IMR-90 (cell line): ENCODE measurements at regions not wholly inside any gene's neighbourhood (a gene's known extent, or its start where the extent isn't known, plus 50 kb on each side); places are given as distances from the start of the nearest gene placed in this dataset.

Experiments used
- ATAC-seq: fragments of 200-7000 bp; cut with Tn5 transposase; 2 replicates; pipeline ENCODE4 v1.9.1; 2020; ENCODE audit warnings: low read depth, mild to moderate bottlenecking, moderate library complexity
- BruUV-seq: library from RNA; stranded (reverse); fragments of 400-500 nt; replicated peaks from 2 replicates; lab custom pipeline; 2021; lab: Mats Ljungman, UMichigan
- CTCF ChIA-PET: fragments of 300-600 bp; formaldehyde crosslinking; extraction: SDS; loops from one replicate; lab custom pipeline; 2021; ENCODE audit warnings: antibody characterized with exemption; lab: Yijun Ruan, JAX
- POLR2A ChIA-PET: fragments of 300-600 bp; sonication (Branson Sonifier 250); formaldehyde crosslinking; loops from one replicate; lab custom pipeline; 2022; ENCODE audit warnings: antibody characterized with exemption; ENCODE audit not compliant: unreplicated experiment; lab: Charles Lee
- DNase-seq: peaks from one replicate; pipeline ENCODE4 v3.0.0; 2013
- H2AFZ ChIP-seq: replicated peaks from 2 replicates; pipeline ENCODE3; 2013; ENCODE audit warnings: low read length, mild to moderate bottlenecking; ENCODE audit not compliant: poor library complexity
- H2AK5ac ChIP-seq: 2 replicates; pipeline ENCODE4 v1.6.1; 2013; ENCODE audit warnings: low read depth, low read length, inconsistent platforms
- H2AK9ac ChIP-seq: replicated peaks from 2 replicates; pipeline ENCODE3; 2013; ENCODE audit warnings: mild to moderate bottlenecking, low read depth, low read length, moderate library complexity; ENCODE audit not compliant: poor library complexity
- H2BK120ac ChIP-seq: 2 replicates; pipeline ENCODE4 v1.6.1; 2013; ENCODE audit warnings: low read depth, low read length, inconsistent platforms
- H2BK15ac ChIP-seq: 3 replicates; pipeline ENCODE4 v1.6.1; 2013; ENCODE audit warnings: low read depth, low read length, inconsistent platforms
- H2BK20ac ChIP-seq: 2 replicates; pipeline ENCODE4 v1.6.1; 2013; ENCODE audit warnings: low read depth, mild to moderate bottlenecking, inconsistent platforms, low read length, moderate library complexity
- H2BK5ac ChIP-seq: 2 replicates; pipeline ENCODE4 v1.6.1; 2013; ENCODE audit warnings: mild to moderate bottlenecking, low read depth, low read length, inconsistent platforms; ENCODE audit not compliant: poor library complexity, severe bottlenecking
- H3K14ac ChIP-seq: replicated peaks from 2 replicates; pipeline ENCODE4 v1.6.1; 2013; ENCODE audit warnings: low read depth, low read length, inconsistent platforms
- H3K18ac ChIP-seq: 2 replicates; pipeline ENCODE4 v1.6.1; 2013; ENCODE audit warnings: low read depth, low read length, control low read depth
- H3K23ac ChIP-seq: 2 replicates; pipeline ENCODE4 v1.6.1; 2013; ENCODE audit warnings: low read depth, low read length, inconsistent platforms
- H3K27ac ChIP-seq: 2 replicates; pipeline ENCODE4 v1.5.1; 2013; ENCODE audit warnings: mild to moderate bottlenecking, control low read depth, low read length; ENCODE audit not compliant: insufficient read depth
- H3K27me3 ChIP-seq: 2 replicates; pipeline ENCODE4 v1.6.1; 2013; ENCODE audit warnings: low read length; ENCODE audit not compliant: control insufficient read depth, insufficient read depth
- H3K36me3 ChIP-seq: 2 replicates; pipeline ENCODE4 v1.6.1; 2013; ENCODE audit warnings: low read length, mixed read lengths; ENCODE audit not compliant: control insufficient read depth, insufficient read depth
- H3K4ac ChIP-seq: 2 replicates; pipeline ENCODE4 v1.6.1; 2013; ENCODE audit warnings: low read depth, low read length, inconsistent platforms
- H3K4me1 ChIP-seq: 2 replicates; pipeline ENCODE4 v1.6.1; 2013; ENCODE audit warnings: low read length, mixed read lengths; ENCODE audit not compliant: control insufficient read depth, insufficient read depth
- H3K4me2 ChIP-seq: 2 replicates; pipeline ENCODE4 v1.6.1; 2013; ENCODE audit warnings: low read depth, mild to moderate bottlenecking, control low read depth, low read length, moderate library complexity
- H3K4me3 ChIP-seq: 2 replicates; pipeline ENCODE4 v1.5.1; 2013; ENCODE audit warnings: low read depth, mild to moderate bottlenecking, control low read depth, low read length, moderate library complexity; ENCODE audit not compliant: insufficient read depth
- H3K56ac ChIP-seq: 2 replicates; pipeline ENCODE4 v1.6.1; 2013; ENCODE audit warnings: low read length, inconsistent platforms; ENCODE audit not compliant: insufficient read depth; ENCODE audit errors: extremely low read depth
- H3K79me1 ChIP-seq, 2 experiments: 2 replicates each; pipeline ENCODE4 v1.6.1; 2013; ENCODE audit warnings: low read length in 2 of 2, inconsistent platforms in 1 of 2, low read depth in 1 of 2
- H3K9ac ChIP-seq: 2 replicates; pipeline ENCODE4 v1.6.1; 2013; ENCODE audit warnings: low read depth, low read length, control low read depth
- H3K9me1 ChIP-seq: 2 replicates; pipeline ENCODE4 v1.6.1; 2013; ENCODE audit warnings: low read length, inconsistent platforms; ENCODE audit not compliant: insufficient read depth
- H3K9me3 ChIP-seq: 2 replicates; pipeline ENCODE4 v1.6.1; 2013; ENCODE audit warnings: low read length; ENCODE audit not compliant: control insufficient read depth, insufficient read depth
- H4K20me1 ChIP-seq: 2 replicates; pipeline ENCODE4 v1.6.1; 2013; ENCODE audit warnings: low read length, inconsistent platforms; ENCODE audit not compliant: insufficient read depth
- H4K5ac ChIP-seq: 2 replicates; pipeline ENCODE4 v1.6.1; 2013; ENCODE audit warnings: mild to moderate bottlenecking, low read depth, low read length, control low read depth
- H4K8ac ChIP-seq, 2 experiments: 2 replicates each; pipeline ENCODE4 v1.6.1; 2013; ENCODE audit warnings: low read depth in 2 of 2, low read length in 2 of 2, control low read depth in 1 of 2, inconsistent platforms in 1 of 2
- H4K91ac ChIP-seq: 2 replicates; pipeline ENCODE4 v1.6.1; 2013; ENCODE audit warnings: low read depth, low read length, inconsistent platforms; ENCODE audit not compliant: insufficient read depth
- CEBPB ChIP-seq: IDR thresholded peaks from 2 replicates; pipeline ENCODE4 v1.6.1; 2012; ENCODE audit warnings: low read depth, low read length, improper control_type of control experiment
- MAFK ChIP-seq: IDR thresholded peaks from 2 replicates; pipeline ENCODE4 v1.6.1; 2012; ENCODE audit warnings: low read depth, low read length, improper control_type of control experiment
- POLR2A ChIP-seq: IDR thresholded peaks from 2 replicates; pipeline ENCODE4 v1.6.1; 2012; ENCODE audit warnings: mild to moderate bottlenecking, low read depth, low read length
- RAD21 ChIP-seq: IDR thresholded peaks from 2 replicates; pipeline ENCODE4 v1.6.1; 2012; ENCODE audit warnings: low read length, improper control_type of control experiment
- RCOR1 ChIP-seq: IDR thresholded peaks from 2 replicates; pipeline ENCODE4 v1.6.1; 2012; ENCODE audit warnings: mild to moderate bottlenecking, low read length, improper control_type of control experiment; ENCODE audit not compliant: insufficient replicate concordance
- SMC3 ChIP-seq: fragments of 150-350 bp; IDR thresholded peaks from 2 replicates; pipeline ENCODE4 v1.6.1; 2016; ENCODE audit warnings: low read depth, mild to moderate bottlenecking, antibody characterized with exemption, low read length, moderate library complexity
- WGBS, 2 experiments: methylation state at CpG; one replicate each; pipeline versions ENCODE4 v1.1.5 to v1.1.7; 2013; ENCODE audit warnings: missing lambda C conversion rate in 2 of 2; ENCODE audit not compliant: insufficient read length in 1 of 2; ENCODE audit errors: extremely low coverage in 2 of 2; 5-methylcytosine and 5-hydroxymethylcytosine counted together
- dilution Hi-C: fragments of 300-500 bp; cut with HindIII; formaldehyde crosslinking; loops from one replicate; pipeline ENCODE4 v1.14.3; 2018; ENCODE audit warnings: low sequenced_read_pairs; ENCODE audit not compliant: unreplicated experiment
- in situ Hi-C: fragments of 300-500 bp; cut with MboI; formaldehyde crosslinking; loops from 3 replicates; pipeline ENCODE4 v1.14.3; 2019; ENCODE audit warnings: low sequenced_read_pairs, inconsistent platforms, mixed read lengths
- intact Hi-C: fragments of 100-400 bp; cut with micrococcal nuclease; formaldehyde crosslinking; loops from 2 replicates; pipeline ENCODE4 v1.10.0; 2022

- in situ Hi-C loops (no loop called here), intact Hi-C loops (no loop called here), dilution Hi-C loops (no loop called here)
- H3K4ac ChIP-seq, result no peak overlapping the region
- no peaks in the 10 kb centered on the region for H3K9me1 ChIP-seq
- no peak overlapping the region for H2AK9ac ChIP-seq
- H4K5ac ChIP-seq, result no peak overlapping the region
- no peak overlapping the region for H3K14ac ChIP-seq
- CTCF ChIA-PET, result interaction anchor here (0.6 kb wide), 1 partner anchor 67 kb away, joined by 4 read pairs; no protein-coding TSS in a partner anchor
- 77% methylated on average over 3 of the region's 3 CpGs; no CpG with 5 or more reads in 1 of the 2 experiments for WGBS, 2 experiments
- no peak for ATAC-seq
- no peak overlapping the region for H3K9ac ChIP-seq
- H3K4me1 ChIP-seq, result no peaks in the 10 kb centered on the region
- H3K36me3 ChIP-seq, result no peaks in the 10 kb centered on the region
- POLR2A ChIA-PET, result no interaction called here
- no peaks in the 10 kb centered on the region for H4K20me1 ChIP-seq
- H3K9me3 ChIP-seq, result no peaks in the 10 kb centered on the region
- TF ChIP-seq RAD21 (no peak), SMC3 (no peak), CEBPB (no peak), RCOR1 (no peak), MAFK (no peak), POLR2A (no peak)
- H3K56ac ChIP-seq, result no peak overlapping the region
- H2AK5ac ChIP-seq, result no peak overlapping the region
- no peak overlapping the region for H3K27ac ChIP-seq
- H3K27me3 ChIP-seq, result no peaks in the 10 kb centered on the region
- no peak overlapping the region for H3K18ac ChIP-seq
- no peak overlapping the region for H2AFZ ChIP-seq
- no peak overlapping the region for H3K4me3 ChIP-seq
- no peak overlapping the region for H3K23ac ChIP-seq
- H2BK5ac ChIP-seq, result no peak overlapping the region
- H3K79me1 ChIP-seq, result no peaks in the 10 kb centered on the region
- H2BK120ac ChIP-seq, result no peak overlapping the region
- no peak overlapping the region for H4K8ac ChIP-seq
- H2BK15ac ChIP-seq, result no peak overlapping the region
- H4K91ac ChIP-seq, result no peak overlapping the region
- H2BK20ac ChIP-seq, result no peak overlapping the region
- BruUV-seq, result no TSS peak
- no peak for DNase-seq
- no peak overlapping the region for H3K4me2 ChIP-seq
These were observed 246.2 kb upstream of the AKR1E2 start for GRCh38 chr10:4579844-4580243.
